ENCODE measurements at regions not wholly inside any gene's neighbourhood (a gene's known extent, or its start where the extent isn't known, plus 50 kb on each side); places are given as distances from the start of the nearest gene placed in this dataset.

GRCh38 chr4:13940921-13941320 lies 313.4 kb upstream of the BOD1L1 start:
- no peak overlapping the region for H3K27ac ChIP-seq (ENCODE audit: insufficient read length, low read depth, low read length)
- H3K4me1 Mint-ChIP-seq = no peaks in the 10 kb centered on the region
- H3K9me3 Mint-ChIP-seq = no peaks in the 10 kb centered on the region
- H3K79me2 ChIP-seq (ENCODE audit: insufficient read depth, low read length) = no peaks in the 10 kb centered on the region
- H3K79me1 ChIP-seq (ENCODE audit: insufficient read depth, low read depth, low read length, poor library complexity, severe bottlenecking) = no peaks in the 10 kb centered on the region
- H3K4me1 ChIP-seq (ENCODE audit: insufficient read depth, low read length) = no peaks in the 10 kb centered on the region
- H3K27me3 ChIP-seq (ENCODE audit: insufficient read depth, low read length) = no peaks in the 10 kb centered on the region
- no peak overlapping the region for H4K8ac ChIP-seq (replicated peaks; ENCODE audit: insufficient read length, low read depth, low read length)
- H4K20me1 ChIP-seq (ENCODE audit: control insufficient read depth, insufficient read depth, insufficient read length) = no peaks in the 10 kb centered on the region
- H2AFZ ChIP-seq (ENCODE audit: low read length) = no peak overlapping the region
- no peaks in the 10 kb centered on the region for H3K27me3 Mint-ChIP-seq (ENCODE audit: low read depth)
- H3K4ac ChIP-seq (ENCODE audit: low read depth, low read length) = no peak overlapping the region
- H4K5ac ChIP-seq (ENCODE audit: insufficient read length, low read depth, low read length) = no peak overlapping the region
- no peaks in the 10 kb centered on the region for H3K36me3 Mint-ChIP-seq (ENCODE audit: insufficient read depth in 1 of 3, low read depth in 3 of 3)
- H2BK15ac ChIP-seq (ENCODE audit: low read depth, low read length) = no peak overlapping the region
- no peak overlapping the region for H3K56ac ChIP-seq (ENCODE audit: insufficient read length, low read depth, low read length)
- no peak overlapping the region for H3K4me3 Mint-ChIP-seq
- H3K4me2 ChIP-seq (ENCODE audit: insufficient read depth, insufficient read length, low read length) = no peak overlapping the region
- no peak overlapping the region for H2BK20ac ChIP-seq (ENCODE audit: low read depth, low read length, poor library complexity, severe bottlenecking)
- H3K14ac ChIP-seq (ENCODE audit: insufficient read depth, low read length) = no peak overlapping the region
- H3K23me2 ChIP-seq (ENCODE audit: insufficient read length, low read depth, low read length, poor library complexity, severe bottlenecking) = no peaks in the 10 kb centered on the region
- no peak overlapping the region for H3K23ac ChIP-seq (ENCODE audit: insufficient read length, low read depth, low read length)
- DNase-seq = no peak
- no peak overlapping the region for H2BK12ac ChIP-seq (ENCODE audit: insufficient read length, low read depth, low read length)
- WGBS (ENCODE audit: extremely low coverage, insufficient read length, low lambda C conversion rate) = no CpG with 5 or more reads among the region's 3 CpGs
- H3K18ac ChIP-seq (ENCODE audit: insufficient read length, low read depth, low read length) = no peak overlapping the region
- no peak overlapping the region for H3K27ac Mint-ChIP-seq
- H3T11ph ChIP-seq (ENCODE audit: low read length) = no peak overlapping the region
- no peak overlapping the region for H2BK5ac ChIP-seq (ENCODE audit: insufficient read length, low read length)
- H3K9me3 ChIP-seq (ENCODE audit: control insufficient read depth, low read depth, low read length) = no peaks in the 10 kb centered on the region
- no peak for TF ChIP-seq CTCF (conservative IDR thresholded peaks at IDR 0.05)
- H3K9ac ChIP-seq (ENCODE audit: extremely low read depth, insufficient read length, low read length) = no peak overlapping the region
- H2AK5ac ChIP-seq (ENCODE audit: insufficient read length, low read length) = no peak overlapping the region
- no peak overlapping the region for H4K91ac ChIP-seq (ENCODE audit: insufficient read length, low read depth, low read length)
- no peak overlapping the region for H2BK120ac ChIP-seq (ENCODE audit: low read depth, low read length, poor library complexity, severe bottlenecking)

All from H9 (cell line).